Astrocyte (in vitro differentiated cells and primary cell): ENCODE measurements at regions not wholly inside any gene's neighbourhood (a gene's known extent, or its start where the extent isn't known, plus 50 kb on each side); places are given as distances from the start of the nearest gene placed in this dataset.

Experiments
- CTCF ChIP-seq: IDR thresholded peaks from 2 replicates; pipeline ENCODE4 v1.5.1; 2011; ENCODE audit warnings: low read depth, mild to moderate bottlenecking, inconsistent platforms, low read length, moderate library complexity; ENCODE audit not compliant: insufficient read depth
- EZH2 ChIP-seq: IDR thresholded peaks from 2 replicates; pipeline ENCODE4 v1.6.1; 2012; ENCODE audit warnings: mild to moderate bottlenecking, low read length, inconsistent platforms; ENCODE audit not compliant: insufficient read depth

GRCh38 chr6:13870214-13870830 is 54.4 kb upstream of the RNF182 start:
- TF ChIP-seq CTCF (no peak), EZH2 (no peak)
